H1 (cell line): ENCODE measurements at regions not wholly inside any gene's neighbourhood (a gene's known extent, or its start where the extent isn't known, plus 50 kb on each side); places are given as distances from the start of the nearest gene placed in this dataset.

Experiments
- BACH1 ChIP-seq: IDR thresholded peaks from 2 replicates; pipeline ENCODE4 v1.6.1; 2012; ENCODE audit warnings: low read length, improper control_type of control experiment
- BRCA1 ChIP-seq: IDR thresholded peaks from 2 replicates; pipeline ENCODE4 v1.6.1; 2012; ENCODE audit warnings: low read depth, low read length, improper control_type of control experiment
- CREB1 ChIP-seq: IDR thresholded peaks from 2 replicates; pipeline ENCODE4 v1.6.1; 2012; ENCODE audit warnings: inconsistent platforms
- EZH2 ChIP-seq: fragments of 200-600 bp; sonication (generic); IDR thresholded peaks from 2 replicates; pipeline ENCODE4 v1.7.1; 2012; ENCODE audit warnings: low read depth, mild to moderate bottlenecking, moderate library complexity, low read length, inconsistent platforms; ENCODE audit not compliant: severe bottlenecking
- RAD21 ChIP-seq, 2 experiments: IDR thresholded peaks in 1 of 2; conservative IDR thresholded peaks in 1 of 2; 2 replicates each; pipeline ENCODE4 v1.6.1; 2011; ENCODE audit warnings: low read depth in 2 of 2, low read length in 2 of 2, improper control_type of control experiment in 1 of 2, inconsistent platforms in 1 of 2, mild to moderate bottlenecking in 1 of 2, moderate library complexity in 1 of 2
- SIX5 ChIP-seq: IDR thresholded peaks from 2 replicates; pipeline ENCODE4 v1.6.1; 2011; ENCODE audit warnings: mild to moderate bottlenecking, low read depth, low read length
- SUZ12 ChIP-seq: fragments of 200-600 bp; sonication (generic); IDR thresholded peaks from 2 replicates; pipeline ENCODE4 v1.6.1; 2012; ENCODE audit warnings: mild to moderate bottlenecking, inconsistent platforms, low read length, moderate library complexity, mixed read lengths
- TF ChIP-seq, protein P1 (sequence below), 3 experiments: IDR thresholded peaks; 1 replicate in 2 of 3; 2 replicates in 1 of 3; pipeline versions ENCODE4 v1.5.1 to v1.6.1; 2011; ENCODE audit warnings: low read length in 3 of 3, mild to moderate bottlenecking in 3 of 3, inconsistent platforms in 2 of 3, low read depth in 1 of 3, moderate library complexity in 1 of 3; ENCODE audit not compliant: insufficient read depth in 1 of 3; ENCODE audit errors: control extremely low read depth in 1 of 3
- TF ChIP-seq, protein P2 (sequence below): fragments of 300-600 bp; sonication (generic); IDR thresholded peaks from 2 replicates; pipeline ENCODE4 v1.7.1; 2012; ENCODE audit warnings: low read length, moderate library complexity, mild to moderate bottlenecking, inconsistent platforms; ENCODE audit not compliant: insufficient replicate concordance
- TF ChIP-seq, protein P3 (sequence below): IDR thresholded peaks from 2 replicates; pipeline ENCODE4 v1.6.1; 2011; ENCODE audit warnings: low read depth, mild to moderate bottlenecking, low read length; ENCODE audit not compliant: insufficient read depth

DNA sequence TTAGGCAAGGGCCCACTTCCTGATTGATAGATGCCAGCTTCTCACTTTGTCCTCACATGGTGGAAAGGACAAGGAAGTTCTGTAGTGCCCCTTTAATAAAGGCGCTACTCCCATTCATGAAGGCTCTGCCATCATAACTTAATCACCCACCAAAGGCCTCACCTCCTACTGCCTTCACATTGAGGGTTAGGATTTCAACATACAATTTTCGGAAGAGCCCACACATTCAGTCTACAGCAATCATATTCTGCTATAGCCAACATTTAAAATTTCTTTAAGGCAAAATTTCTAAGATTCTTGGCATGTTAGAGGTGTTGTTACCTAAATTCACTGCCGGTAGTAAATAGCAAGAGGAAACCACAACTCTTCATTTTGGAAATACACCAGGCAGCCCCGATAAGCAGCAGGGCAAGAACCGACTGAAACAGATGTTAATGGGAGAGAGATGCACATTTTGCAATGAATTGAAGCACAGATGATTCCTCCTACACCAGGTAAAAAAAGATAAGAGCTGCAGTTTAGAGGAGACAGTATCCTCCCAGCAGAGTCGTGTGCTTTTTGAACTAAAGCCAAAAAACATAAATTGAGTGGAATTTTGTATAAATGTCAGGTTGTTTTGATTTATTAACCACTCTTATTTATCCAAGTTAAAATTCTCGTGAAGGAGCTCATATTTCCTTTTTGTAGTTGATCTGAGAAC, 594.9 kb downstream of the KCTD8 start:
- TF ChIP-seq EZH2 (no peak), BACH1 (no peak), RAD21 (IDR thresholded peaks at IDR 0.05 in 1 of 2, conservative IDR thresholded peaks at IDR 0.05 in 1 of 2; ENCODE audit: low read depth in 2 of 2, low read length in 2 of 2) (no peak), SIX5 (no peak), BRCA1 (no peak), SUZ12 (no peak), CREB1 (no peak)
- TF ChIP-seq, protein P1, sequence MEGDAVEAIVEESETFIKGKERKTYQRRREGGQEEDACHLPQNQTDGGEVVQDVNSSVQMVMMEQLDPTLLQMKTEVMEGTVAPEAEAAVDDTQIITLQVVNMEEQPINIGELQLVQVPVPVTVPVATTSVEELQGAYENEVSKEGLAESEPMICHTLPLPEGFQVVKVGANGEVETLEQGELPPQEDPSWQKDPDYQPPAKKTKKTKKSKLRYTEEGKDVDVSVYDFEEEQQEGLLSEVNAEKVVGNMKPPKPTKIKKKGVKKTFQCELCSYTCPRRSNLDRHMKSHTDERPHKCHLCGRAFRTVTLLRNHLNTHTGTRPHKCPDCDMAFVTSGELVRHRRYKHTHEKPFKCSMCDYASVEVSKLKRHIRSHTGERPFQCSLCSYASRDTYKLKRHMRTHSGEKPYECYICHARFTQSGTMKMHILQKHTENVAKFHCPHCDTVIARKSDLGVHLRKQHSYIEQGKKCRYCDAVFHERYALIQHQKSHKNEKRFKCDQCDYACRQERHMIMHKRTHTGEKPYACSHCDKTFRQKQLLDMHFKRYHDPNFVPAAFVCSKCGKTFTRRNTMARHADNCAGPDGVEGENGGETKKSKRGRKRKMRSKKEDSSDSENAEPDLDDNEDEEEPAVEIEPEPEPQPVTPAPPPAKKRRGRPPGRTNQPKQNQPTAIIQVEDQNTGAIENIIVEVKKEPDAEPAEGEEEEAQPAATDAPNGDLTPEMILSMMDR (IDR thresholded peaks at IDR 0.05; ENCODE audit: control extremely low read depth in 1 of 3, insufficient read depth in 1 of 3, low read depth in 1 of 3, low read length in 3 of 3), result no peak
- TF ChIP-seq, protein P2, sequence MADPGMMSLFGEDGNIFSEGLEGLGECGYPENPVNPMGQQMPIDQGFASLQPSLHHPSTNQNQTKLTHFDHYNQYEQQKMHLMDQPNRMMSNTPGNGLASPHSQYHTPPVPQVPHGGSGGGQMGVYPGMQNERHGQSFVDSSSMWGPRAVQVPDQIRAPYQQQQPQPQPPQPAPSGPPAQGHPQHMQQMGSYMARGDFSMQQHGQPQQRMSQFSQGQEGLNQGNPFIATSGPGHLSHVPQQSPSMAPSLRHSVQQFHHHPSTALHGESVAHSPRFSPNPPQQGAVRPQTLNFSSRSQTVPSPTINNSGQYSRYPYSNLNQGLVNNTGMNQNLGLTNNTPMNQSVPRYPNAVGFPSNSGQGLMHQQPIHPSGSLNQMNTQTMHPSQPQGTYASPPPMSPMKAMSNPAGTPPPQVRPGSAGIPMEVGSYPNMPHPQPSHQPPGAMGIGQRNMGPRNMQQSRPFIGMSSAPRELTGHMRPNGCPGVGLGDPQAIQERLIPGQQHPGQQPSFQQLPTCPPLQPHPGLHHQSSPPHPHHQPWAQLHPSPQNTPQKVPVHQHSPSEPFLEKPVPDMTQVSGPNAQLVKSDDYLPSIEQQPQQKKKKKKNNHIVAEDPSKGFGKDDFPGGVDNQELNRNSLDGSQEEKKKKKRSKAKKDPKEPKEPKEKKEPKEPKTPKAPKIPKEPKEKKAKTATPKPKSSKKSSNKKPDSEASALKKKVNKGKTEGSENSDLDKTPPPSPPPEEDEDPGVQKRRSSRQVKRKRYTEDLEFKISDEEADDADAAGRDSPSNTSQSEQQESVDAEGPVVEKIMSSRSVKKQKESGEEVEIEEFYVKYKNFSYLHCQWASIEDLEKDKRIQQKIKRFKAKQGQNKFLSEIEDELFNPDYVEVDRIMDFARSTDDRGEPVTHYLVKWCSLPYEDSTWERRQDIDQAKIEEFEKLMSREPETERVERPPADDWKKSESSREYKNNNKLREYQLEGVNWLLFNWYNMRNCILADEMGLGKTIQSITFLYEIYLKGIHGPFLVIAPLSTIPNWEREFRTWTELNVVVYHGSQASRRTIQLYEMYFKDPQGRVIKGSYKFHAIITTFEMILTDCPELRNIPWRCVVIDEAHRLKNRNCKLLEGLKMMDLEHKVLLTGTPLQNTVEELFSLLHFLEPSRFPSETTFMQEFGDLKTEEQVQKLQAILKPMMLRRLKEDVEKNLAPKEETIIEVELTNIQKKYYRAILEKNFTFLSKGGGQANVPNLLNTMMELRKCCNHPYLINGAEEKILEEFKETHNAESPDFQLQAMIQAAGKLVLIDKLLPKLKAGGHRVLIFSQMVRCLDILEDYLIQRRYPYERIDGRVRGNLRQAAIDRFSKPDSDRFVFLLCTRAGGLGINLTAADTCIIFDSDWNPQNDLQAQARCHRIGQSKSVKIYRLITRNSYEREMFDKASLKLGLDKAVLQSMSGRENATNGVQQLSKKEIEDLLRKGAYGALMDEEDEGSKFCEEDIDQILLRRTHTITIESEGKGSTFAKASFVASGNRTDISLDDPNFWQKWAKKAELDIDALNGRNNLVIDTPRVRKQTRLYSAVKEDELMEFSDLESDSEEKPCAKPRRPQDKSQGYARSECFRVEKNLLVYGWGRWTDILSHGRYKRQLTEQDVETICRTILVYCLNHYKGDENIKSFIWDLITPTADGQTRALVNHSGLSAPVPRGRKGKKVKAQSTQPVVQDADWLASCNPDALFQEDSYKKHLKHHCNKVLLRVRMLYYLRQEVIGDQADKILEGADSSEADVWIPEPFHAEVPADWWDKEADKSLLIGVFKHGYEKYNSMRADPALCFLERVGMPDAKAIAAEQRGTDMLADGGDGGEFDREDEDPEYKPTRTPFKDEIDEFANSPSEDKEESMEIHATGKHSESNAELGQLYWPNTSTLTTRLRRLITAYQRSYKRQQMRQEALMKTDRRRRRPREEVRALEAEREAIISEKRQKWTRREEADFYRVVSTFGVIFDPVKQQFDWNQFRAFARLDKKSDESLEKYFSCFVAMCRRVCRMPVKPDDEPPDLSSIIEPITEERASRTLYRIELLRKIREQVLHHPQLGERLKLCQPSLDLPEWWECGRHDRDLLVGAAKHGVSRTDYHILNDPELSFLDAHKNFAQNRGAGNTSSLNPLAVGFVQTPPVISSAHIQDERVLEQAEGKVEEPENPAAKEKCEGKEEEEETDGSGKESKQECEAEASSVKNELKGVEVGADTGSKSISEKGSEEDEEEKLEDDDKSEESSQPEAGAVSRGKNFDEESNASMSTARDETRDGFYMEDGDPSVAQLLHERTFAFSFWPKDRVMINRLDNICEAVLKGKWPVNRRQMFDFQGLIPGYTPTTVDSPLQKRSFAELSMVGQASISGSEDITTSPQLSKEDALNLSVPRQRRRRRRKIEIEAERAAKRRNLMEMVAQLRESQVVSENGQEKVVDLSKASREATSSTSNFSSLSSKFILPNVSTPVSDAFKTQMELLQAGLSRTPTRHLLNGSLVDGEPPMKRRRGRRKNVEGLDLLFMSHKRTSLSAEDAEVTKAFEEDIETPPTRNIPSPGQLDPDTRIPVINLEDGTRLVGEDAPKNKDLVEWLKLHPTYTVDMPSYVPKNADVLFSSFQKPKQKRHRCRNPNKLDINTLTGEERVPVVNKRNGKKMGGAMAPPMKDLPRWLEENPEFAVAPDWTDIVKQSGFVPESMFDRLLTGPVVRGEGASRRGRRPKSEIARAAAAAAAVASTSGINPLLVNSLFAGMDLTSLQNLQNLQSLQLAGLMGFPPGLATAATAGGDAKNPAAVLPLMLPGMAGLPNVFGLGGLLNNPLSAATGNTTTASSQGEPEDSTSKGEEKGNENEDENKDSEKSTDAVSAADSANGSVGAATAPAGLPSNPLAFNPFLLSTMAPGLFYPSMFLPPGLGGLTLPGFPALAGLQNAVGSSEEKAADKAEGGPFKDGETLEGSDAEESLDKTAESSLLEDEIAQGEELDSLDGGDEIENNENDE, result no peak
- TF ChIP-seq, protein P3, sequence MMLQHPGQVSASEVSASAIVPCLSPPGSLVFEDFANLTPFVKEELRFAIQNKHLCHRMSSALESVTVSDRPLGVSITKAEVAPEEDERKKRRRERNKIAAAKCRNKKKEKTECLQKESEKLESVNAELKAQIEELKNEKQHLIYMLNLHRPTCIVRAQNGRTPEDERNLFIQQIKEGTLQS, result no peak
